GM13977 (cell line): ENCODE measurements at regions not wholly inside any gene's neighbourhood (a gene's known extent, or its start where the extent isn't known, plus 50 kb on each side); places are given as distances from the start of the nearest gene placed in this dataset.

Experiments
- DNase-seq: peaks from one replicate; pipeline ENCODE4 v3.0.0; 2012; ENCODE audit warnings: low spot score
- in situ Hi-C: fragments of 300-500 bp; cut with MboI; formaldehyde crosslinking; loops from one replicate; pipeline ENCODE4 v1.12.0; 2022; ENCODE audit warnings: low sequenced_read_pairs, low pct_unique_long_range_greater_than_20kb, mixed read lengths, inconsistent platforms; ENCODE audit not compliant: unreplicated experiment
- TF ChIP-seq, protein P1 (sequence below): IDR thresholded peaks from 2 replicates; pipeline ENCODE4 v1.5.1; 2012; ENCODE audit warnings: mild to moderate bottlenecking, control low read depth; ENCODE audit not compliant: insufficient read depth; ENCODE audit errors: extremely low read depth, missing control alignments

- in situ Hi-C loops, result no loop called here
- TF ChIP-seq, protein P1, sequence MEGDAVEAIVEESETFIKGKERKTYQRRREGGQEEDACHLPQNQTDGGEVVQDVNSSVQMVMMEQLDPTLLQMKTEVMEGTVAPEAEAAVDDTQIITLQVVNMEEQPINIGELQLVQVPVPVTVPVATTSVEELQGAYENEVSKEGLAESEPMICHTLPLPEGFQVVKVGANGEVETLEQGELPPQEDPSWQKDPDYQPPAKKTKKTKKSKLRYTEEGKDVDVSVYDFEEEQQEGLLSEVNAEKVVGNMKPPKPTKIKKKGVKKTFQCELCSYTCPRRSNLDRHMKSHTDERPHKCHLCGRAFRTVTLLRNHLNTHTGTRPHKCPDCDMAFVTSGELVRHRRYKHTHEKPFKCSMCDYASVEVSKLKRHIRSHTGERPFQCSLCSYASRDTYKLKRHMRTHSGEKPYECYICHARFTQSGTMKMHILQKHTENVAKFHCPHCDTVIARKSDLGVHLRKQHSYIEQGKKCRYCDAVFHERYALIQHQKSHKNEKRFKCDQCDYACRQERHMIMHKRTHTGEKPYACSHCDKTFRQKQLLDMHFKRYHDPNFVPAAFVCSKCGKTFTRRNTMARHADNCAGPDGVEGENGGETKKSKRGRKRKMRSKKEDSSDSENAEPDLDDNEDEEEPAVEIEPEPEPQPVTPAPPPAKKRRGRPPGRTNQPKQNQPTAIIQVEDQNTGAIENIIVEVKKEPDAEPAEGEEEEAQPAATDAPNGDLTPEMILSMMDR, result no peak
- no peak for DNase-seq
These were observed 885.5 kb downstream of the CDH11 start for GRCh38 chr16:64236316-64236715.

DNA sequence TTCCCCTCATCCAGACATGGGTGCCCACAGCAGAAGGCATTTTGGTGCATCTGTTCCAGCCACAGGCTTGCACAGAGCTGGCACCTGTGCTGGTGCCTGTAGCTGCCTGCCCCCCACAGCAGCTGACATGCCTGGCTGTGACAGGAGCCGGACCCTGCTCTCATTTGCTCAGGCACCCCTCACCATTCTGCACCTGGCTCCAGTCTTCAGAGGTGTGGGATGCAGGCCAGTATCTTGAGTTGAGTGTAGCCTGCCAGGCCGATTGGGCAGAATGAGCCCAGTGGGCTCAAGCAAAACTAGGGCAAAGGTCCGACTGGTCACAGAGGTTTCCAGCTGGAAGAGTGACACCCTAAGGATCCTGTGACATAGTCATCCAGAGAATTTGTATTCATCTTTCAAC is 887.7 kb downstream of the CDH11 start:
- in situ Hi-C loops, result no loop called here
- TF ChIP-seq, protein P1, result no peak
- DNase-seq, result no peak

DNA sequence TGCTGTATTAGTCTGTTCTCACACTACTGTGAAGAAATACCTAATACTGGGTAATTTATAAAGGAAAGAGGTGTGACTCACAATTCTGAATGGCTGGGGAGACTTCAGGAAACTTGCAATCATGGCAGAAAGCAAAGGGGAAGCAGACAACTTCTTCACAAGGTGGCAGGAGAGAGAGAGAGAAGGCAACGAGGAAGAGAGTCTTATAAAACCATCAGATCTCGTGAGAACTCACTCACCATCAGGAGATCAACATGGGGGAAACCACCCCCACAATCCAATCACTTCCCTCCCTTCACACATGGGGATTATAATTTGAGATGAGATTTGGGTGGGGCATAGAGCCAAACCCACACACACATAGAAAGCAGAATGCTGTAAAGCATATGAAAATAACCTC is 896.2 kb downstream of the CDH11 start:
- DNase-seq, result no peak
- TF ChIP-seq, protein P1, result no peak
- in situ Hi-C loops, result no loop called here

- in situ Hi-C loops, result no loop called here
- TF ChIP-seq, protein P1, result no peak
- no peak for DNase-seq
These were observed 896.8 kb downstream of the CDH11 start for GRCh38 chr16:64225036-64225435.

DNA sequence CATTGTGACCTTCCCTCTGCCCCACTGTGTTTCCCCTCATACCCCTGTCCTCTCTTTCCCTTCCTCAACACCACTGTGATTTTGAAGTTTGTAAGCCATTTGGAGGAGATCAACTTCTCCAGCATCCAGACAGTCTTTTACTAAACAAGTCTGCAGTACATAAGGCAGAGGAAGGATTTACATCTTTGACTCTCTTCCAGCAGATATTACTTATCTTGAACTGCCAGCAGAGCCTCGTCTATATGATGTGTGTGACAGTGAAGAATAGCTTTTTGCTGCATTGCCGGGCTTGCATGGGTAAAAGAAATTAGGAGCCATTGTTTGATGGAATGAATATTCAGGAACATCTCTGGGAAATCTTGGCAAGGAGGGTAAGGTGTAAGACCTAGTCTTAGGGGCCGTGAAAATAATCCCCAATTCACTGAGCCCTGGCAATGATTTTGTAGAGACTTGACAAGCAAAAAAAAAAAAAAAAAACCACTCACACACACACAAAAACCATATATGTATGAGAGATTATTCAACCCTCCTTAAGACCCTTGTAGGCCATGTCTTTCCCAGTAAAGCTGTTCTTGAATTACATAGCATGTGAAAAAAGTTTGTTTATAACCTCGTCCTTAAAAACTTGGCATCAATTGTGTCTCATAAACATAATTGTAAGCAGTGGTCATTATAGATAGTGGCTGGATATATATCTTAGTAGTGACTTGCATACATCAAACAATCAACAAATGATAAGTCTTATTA is 903.9 kb downstream of the CDH11 start:
- in situ Hi-C loops, result no loop called here
- DNase-seq, result no peak
- TF ChIP-seq, protein P1, result no peak

DNA sequence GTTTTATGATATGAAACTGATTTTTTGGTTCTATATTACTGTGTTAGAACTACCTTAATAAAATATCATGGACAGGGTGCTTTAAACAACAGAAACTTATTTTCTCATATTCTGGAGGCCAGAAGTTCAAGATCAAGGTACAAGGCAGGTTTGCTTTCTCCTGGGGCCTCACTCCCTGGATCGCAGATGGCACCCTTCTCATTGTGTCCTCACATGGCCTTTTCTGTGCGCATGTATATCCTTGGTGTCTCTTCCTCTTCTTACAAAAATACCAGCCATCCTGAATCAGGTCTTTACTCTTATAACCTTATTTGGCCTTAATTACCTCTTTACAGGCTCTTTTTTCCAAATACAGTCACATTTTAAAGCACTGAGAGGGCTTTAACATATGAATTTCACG is 906.1 kb downstream of the CDH11 start:
- TF ChIP-seq, protein P1, result no peak
- DNase-seq, result no peak
- in situ Hi-C loops, result no loop called here
